AG08396 (cell line): ENCODE measurements at regions not wholly inside any gene's neighbourhood (a gene's known extent, or its start where the extent isn't known, plus 50 kb on each side); places are given as distances from the start of the nearest gene placed in this dataset.

Experiments
- DNase-seq: peaks from one replicate; pipeline ENCODE4 v3.0.0; 2012; ENCODE audit warnings: low spot score, mixed read lengths

- no peak for DNase-seq
Measured at GRCh38 chrX:5829469-5829868, 399.2 kb downstream of the NLGN4X start.

GRCh38 chrX:5829060-5829459 lies 399.6 kb downstream of the NLGN4X start:
- DNase-seq: no peak

GRCh38 chrX:5823903-5824302 lies 404.8 kb downstream of the NLGN4X start:
- DNase-seq: no peak

GRCh38 chrX:5810636-5811035 lies 418.0 kb downstream of the NLGN4X start:
- no peak for DNase-seq

- DNase-seq: no peak
Measured at GRCh38 chrX:5807181-5807580, 421.5 kb downstream of the NLGN4X start.

GRCh38 chrX:5802391-5802790 lies 426.3 kb downstream of the NLGN4X start:
- no peak for DNase-seq

- no peak for DNase-seq
Measured at GRCh38 chrX:5791721-5792120, 436.9 kb downstream of the NLGN4X start.

- DNase-seq: no peak
Measured at GRCh38 chrX:5788910-5789309, 439.8 kb downstream of the NLGN4X start.

- DNase-seq: no peak
Measured at GRCh38 chrX:5780821-5781220, 447.8 kb downstream of the NLGN4X start.

GRCh38 chrX:5775846-5776430 lies 452.7 kb downstream of the NLGN4X start:
- no peak for DNase-seq

GRCh38 chrX:5774446-5774845 lies 454.2 kb downstream of the NLGN4X start:
- DNase-seq: no peak

GRCh38 chrX:5771441-5771840 lies 457.2 kb downstream of the NLGN4X start:
- DNase-seq: no peak

GRCh38 chrX:5756616-5757015 lies 472.1 kb downstream of the NLGN4X start:
- DNase-seq: no peak

- DNase-seq: no peak
Measured at GRCh38 chrX:5753291-5753690, 475.4 kb downstream of the NLGN4X start.

GRCh38 chrX:5752831-5753230 lies 475.8 kb downstream of the NLGN4X start:
- no peak for DNase-seq

GRCh38 chrX:5748586-5749150 lies 480.0 kb downstream of the NLGN4X start:
- DNase-seq: no peak

- DNase-seq: no peak
Measured at GRCh38 chrX:5746231-5746630, 482.4 kb downstream of the NLGN4X start.

- DNase-seq: no peak
Measured at GRCh38 chrX:5733501-5733900, 495.2 kb downstream of the NLGN4X start.

GRCh38 chrX:5730556-5730955 lies 498.1 kb downstream of the NLGN4X start:
- no peak for DNase-seq

- no peak for DNase-seq
Measured at GRCh38 chrX:5726224-5726623, 502.4 kb downstream of the NLGN4X start.

- no peak for DNase-seq
Measured at GRCh38 chrX:5724123-5724522, 504.5 kb downstream of the NLGN4X start.

- DNase-seq: no peak
Measured at GRCh38 chrX:5718651-5719050, 510.0 kb downstream of the NLGN4X start.

GRCh38 chrX:5716666-5717065 lies 512.0 kb downstream of the NLGN4X start:
- no peak for DNase-seq

GRCh38 chrX:5708251-5708650 lies 520.4 kb downstream of the NLGN4X start:
- DNase-seq: no peak
